Stimulated activated CD4-positive, alpha-beta T cell treated with anti-CD3 and anti-CD28 coated beads, Interleukin-12 subunit alpha, Interleukin-12 subunit beta, amount 100 ng/mL, for 24 hours (primary cell): ENCODE measurements at regions not wholly inside any gene's neighbourhood (a gene's known extent, or its start where the extent isn't known, plus 50 kb on each side); places are given as distances from the start of the nearest gene placed in this dataset.

Experiments used
- DNase-seq, 2 experiments: peaks; one replicate each; pipeline ENCODE4 v3.0.0-alpha.2; 2020; ENCODE audit warnings: low read depth in 2 of 2

DNA sequence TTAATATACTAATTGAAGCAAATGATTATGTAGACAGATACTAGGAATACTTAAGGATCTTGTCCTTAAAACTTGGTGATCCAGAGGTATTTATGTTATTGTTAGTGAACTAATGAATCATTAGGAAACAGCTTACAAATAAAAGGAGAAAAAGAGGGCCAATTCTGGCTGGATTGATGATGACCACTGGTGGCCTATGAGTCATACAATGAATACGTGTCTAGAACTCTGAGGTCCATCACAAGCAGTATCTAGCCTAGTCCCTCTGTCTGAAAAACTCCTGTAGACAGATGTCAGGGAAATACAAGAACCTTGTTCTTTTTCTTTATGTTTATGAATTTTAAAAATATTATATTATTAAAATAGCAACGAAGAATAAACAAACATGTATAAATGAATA is 51.7 kb upstream of the RTL1 start:
- no peak for DNase-seq

DNA sequence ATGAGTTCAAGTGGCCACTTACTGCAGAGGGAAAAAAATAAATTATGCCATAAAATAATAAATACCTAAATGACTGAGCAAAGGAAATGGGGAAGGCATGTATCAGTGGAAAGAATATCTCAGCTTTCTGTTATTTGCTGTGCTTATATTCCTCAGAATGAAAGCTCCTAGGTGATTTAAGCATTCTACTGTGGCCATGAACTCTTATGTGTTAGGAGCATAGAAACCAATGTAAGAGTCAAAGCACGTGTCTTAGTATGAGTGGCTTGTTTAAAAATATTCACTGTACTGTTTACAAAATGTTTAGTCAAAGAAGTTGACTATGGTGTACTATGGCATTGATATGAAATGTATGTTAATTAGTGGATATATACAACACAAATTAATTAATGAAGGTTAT is 59.0 kb upstream of the RTL1 start:
- DNase-seq = no peak

DNA sequence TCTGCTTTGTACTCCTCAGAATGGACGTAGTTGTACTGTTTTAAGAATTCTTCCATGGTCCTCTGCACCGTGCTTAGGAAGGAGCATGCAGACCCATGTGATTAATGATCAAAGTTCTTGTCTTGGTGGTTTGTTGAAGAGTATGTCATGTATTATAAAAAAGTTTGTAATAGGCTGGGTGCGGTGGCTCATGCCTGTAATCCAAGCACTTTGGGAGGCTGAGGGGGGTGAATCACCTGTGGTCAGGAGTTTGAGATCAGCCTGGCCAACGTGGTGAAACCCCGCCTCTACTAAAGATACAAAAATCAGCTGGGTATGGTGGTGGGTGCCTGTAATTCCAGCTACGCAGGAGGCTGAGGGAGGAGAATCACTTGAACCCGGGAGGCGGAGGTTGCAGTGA is 61.8 kb upstream of the RTL1 start:
- no peak for DNase-seq

- no peak for DNase-seq
These were observed 63.7 kb upstream of the RTL1 start for GRCh38 chr14:100967178-100967577.

GRCh38 chr14:100967930-100968329 is 64.4 kb upstream of the RTL1 start:
- DNase-seq = no peak

DNA sequence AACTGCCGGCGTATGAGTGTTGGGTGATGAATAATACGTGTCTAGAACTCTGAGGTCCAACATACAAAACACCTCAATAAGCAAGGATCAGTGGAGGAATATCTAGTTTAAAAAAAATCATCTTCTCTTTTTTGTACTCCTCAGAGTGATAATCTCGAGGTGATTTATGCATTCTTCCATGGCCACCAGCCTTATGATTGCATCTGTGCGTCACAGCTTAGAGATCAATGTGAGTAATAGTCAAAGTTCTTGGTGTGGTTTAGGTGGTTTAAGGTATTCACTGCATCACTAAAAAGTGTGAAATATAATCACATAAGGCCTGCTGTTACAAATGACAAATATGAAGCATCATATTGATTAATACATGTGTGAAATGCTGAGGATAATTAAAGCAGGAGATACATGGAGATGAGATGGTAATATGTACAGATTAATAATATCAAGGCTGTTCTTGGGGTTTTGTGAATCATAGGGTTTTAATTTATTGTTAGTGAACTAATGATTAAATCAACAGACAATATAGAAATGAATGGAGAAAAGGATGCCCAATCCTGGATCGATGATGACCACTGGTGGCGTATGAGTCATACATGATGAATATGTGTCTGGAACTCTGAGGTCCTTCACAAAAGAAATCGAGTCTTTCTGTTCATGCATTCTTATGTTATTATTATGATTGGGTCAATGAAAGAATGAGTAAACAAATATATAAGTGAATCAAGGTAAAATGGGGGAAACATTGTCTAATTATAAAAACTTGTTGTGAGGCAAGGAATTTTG is 68.8 kb upstream of the RTL1 start:
- no peak for DNase-seq

- DNase-seq = no peak
These were observed 72.1 kb upstream of the RTL1 start for GRCh38 chr14:100975671-100976070.

DNA sequence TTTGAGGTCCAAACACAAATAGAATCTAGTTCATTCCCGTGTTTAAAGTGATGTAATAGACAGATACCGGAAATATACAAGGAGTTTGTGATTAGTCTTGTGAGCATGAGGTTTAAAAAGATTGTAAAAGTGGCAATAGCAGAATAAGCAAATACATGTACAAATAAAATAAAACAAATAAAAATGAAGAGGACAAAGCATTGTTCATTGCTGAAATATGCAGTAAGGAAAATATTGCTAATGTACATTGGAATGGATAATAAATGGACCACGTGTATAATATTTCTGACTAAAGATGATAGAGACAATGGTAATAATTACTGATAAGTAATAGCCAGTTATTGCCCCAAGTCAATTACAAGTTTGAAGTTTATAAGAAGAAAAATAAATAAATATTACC is 75.6 kb upstream of the RTL1 start:
- no peak for DNase-seq

GRCh38 chr14:100979780-100980179 is 76.3 kb upstream of the RTL1 start:
- DNase-seq = no peak

DNA sequence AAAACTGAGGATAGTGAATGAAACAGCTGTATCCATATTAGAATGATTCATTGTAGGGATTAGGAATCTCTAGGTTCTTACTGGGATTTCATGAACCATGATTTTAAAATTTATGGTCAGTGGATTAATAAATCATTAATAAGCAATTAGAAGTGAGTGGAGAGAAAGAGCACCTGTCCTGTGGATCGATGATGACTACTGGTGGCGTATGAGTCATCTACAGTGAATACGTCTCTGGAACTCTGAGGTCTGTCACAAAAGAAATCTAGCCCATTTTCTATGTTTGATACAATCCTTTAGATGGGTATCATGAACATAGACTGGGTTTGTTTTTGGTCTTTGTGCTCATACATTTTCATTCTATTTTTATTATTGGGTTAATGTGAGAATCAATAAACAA is 77.3 kb upstream of the RTL1 start:
- no peak for DNase-seq

DNA sequence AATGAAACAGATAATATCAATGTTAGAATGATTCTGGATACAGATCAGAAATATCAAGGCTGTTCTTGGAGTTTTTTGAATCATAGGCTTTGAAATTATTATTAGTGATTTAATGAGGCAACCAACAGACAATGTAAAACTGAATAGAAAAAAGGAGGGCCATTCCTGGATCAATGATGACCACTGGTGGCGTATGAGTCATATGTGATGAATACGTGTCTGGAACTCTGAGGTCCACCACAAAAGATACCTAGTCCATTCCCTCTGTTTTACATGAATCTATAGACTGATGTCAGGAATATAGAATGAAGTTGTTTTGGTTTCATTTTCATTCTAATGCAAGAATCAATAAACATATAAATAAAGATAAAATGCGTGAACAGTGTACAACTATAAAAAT is 78.3 kb upstream of the RTL1 start:
- DNase-seq = no peak

DNA sequence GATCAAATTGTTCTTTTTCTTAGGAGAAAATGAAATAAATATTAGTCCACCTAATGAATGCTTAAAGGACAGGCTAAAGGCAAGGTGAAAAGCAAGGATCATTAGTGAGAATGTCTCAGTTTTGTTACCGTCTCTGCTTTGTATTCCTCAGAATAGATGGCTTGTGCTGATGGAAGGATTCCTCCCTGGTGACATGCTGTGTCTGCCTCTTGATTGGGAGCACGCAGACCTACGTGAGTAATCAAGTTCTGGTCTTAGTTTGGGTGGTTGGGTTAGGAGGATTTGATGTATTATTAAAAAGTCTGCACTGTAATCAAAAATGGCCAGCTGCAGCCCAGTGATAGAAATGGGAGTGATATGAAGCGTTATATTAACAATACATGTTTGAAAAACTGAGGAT is 78.8 kb upstream of the RTL1 start:
- no peak for DNase-seq

- no peak for DNase-seq
These were observed 79.2 kb upstream of the RTL1 start for GRCh38 chr14:100982762-100983161.

DNA sequence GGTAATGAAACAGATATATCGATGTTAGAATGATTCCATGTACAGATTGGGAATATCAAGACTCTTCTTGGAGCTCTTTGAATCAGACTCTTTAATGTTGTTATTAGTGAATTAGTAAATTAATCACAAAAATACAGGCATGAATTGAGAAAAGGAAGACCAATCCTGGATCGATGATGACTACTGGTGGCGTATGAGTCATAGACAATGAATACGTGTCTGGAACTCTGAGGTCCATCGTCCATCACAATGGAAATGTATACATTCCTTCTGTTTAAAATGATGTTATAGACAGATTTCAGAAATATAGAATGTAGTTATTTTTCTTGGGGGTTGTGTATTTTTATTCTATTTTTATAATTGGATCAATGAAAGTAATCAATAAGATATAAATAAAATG is 80.2 kb upstream of the RTL1 start:
- no peak for DNase-seq

DNA sequence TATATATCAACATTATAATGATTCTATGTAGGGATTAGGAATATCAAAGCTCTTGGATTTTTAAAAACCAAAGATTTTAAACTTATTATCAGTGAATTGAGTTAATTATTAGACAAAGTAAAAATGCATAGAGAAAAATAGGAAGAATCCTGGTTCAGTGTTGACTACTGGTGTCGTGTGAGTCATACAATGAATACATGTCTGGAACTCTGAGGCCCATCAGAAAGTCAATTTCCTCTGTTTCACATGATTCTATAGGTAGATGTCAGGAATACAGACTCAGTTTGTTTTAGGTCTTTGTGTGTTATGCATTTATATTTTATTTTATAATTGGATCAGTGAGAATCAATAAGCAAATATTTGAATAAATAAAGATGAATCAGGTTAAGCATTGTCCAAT is 84.5 kb upstream of the RTL1 start:
- no peak for DNase-seq

DNA sequence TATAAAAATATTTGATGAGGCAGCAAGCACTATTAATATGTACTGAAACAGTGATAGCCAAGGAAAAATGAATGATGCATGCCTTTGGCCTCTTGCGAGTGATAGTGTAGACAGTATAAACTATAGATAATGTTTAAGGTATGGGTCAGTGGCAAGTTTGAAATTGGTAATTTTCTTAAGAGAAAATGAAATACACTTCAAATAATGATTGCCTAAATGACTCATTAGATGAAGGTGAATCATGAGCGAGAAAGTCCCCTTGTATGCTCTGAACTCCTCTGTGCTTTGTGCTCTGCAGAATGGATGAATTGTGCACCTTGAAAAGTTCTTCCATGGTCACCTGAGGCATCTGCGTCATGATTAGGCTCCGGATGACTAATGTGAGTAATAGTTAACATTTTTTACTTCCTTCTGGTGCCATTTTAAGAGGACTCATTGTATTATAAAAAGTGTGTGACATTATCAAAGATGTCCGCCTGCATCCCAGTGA is 84.9 kb upstream of the RTL1 start:
- no peak for DNase-seq

DNA sequence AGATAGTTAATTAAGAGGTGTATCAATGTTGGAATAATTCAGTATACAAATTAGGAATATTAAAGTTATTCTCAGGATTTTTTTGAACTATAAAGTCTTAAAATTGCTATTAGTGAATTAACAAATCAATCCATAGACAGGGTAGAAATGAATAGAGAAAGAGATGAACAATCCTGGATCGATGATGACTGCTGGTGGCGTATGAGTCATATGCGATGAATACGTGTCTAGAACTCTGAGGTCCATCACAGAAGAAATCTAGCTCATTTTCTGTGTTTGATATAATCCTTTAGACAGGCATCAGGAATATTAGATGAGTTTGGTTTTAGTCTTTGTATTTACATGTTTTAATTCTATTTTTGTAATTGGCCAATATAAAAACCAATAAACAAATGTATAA is 85.4 kb upstream of the RTL1 start:
- DNase-seq = no peak

- DNase-seq = no peak
These were observed 86.4 kb upstream of the RTL1 start for GRCh38 chr14:100989924-100990323.

DNA sequence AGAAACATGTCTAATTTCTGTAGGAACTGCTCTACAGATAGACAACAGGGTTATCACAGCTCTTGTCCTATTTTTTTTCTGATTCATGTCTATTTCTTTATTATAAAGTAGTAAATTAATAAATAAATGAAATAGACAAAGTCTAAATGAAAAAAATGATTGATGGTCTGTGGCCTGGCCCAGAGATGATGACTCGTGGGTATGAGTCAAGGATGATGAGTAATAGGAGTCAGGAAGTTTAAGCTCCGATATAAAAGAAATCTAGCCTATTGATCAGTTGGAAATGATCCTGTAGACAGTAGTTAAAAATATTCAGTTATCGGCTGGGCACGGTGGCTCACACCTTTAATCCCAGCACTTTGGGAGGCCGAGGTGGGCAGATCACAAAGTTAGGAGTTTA is 90.6 kb upstream of the RTL1 start:
- no peak for DNase-seq

DNA sequence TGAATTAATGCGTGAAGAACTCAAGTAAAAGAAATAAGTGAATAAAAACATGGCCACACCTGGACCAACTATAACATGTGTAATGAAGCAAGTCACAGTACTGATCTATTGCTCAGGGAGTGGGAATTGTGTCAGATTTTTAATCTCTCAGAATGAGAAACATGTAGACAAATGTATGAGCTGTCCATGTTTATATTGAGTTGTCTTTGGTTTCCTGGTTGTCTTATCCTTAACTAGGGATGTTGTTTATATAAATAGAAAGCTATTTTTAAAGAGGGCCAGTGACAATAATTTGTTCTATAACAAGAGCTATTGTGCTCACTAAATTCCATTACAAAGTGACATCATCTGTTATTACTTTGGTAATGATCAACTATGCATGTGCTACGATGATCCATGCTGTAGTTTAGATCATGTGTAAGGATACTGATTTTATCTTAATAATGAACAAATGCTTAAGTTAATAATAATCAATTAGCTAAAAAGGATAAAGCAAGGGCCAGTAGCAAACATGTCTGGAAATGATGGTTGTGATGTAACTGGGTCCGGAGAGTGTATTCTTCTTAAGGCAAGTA is 91.3 kb upstream of the RTL1 start:
- no peak for DNase-seq

DNA sequence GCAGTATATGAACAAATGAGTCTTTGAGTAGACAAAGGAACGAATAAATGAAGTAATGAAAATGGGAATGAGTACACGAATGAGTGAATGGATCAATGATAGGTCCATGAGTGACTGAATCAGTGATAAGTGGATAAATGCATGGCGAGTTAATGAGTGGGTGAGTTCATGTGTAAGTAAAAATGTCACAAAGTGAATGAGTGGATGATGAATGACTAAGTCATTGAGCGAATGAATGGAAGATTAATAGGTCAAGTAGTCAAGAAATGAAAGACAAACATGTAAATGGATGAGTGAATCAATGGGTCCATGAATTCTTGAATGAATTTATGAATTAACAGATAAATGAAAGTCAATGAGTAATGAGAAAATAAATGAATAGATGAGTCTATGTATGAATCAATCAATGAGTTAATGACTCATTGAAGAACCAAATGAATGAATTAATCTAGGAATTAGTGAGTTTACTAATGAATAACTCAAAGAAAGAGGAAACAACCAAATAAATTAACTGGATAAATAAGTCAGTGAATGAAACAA is 97.3 kb upstream of the RTL1 start:
- no peak for DNase-seq

DNA sequence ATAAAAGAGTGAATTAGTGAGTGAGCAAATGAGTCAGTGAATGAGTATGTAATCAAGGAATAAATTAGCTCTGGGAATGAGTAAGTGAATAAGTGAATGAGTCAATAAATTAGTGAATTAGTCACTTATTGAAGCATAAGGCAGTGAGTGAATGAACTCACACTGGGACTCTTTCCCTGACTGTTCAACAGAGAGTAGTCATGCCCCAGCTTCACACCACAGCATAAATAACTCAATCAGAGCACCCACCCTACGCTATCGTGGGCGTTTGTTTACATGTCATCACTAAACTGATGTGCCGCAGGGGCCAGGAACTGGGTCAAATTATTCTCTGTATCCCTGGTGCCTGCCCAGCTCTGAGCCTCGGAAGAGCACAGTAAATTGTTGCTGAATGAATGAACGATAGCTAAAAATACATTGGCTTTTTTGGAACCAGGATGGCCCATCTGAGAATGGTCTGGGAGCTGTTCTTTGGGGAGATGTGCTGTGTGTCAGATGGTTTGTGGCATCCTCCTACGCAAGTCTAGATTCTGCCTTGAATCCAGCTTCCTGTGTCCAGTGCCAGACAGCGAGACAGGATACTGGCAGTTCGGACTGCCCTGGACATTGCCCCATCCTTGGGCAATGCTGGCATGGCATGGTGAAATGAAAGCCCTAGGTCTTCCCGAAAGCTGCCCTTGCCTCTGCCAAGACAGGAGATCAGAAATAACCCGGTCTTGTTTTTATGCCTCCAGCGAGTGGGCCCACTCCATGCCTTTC is 98.0 kb upstream of the RTL1 start:
- no peak for DNase-seq

- no peak for DNase-seq
These were observed 99.2 kb upstream of the RTL1 start for GRCh38 chr14:101002738-101003137.
